OCI-LY3 (cell line): ENCODE measurements at regions not wholly inside any gene's neighbourhood (a gene's known extent, or its start where the extent isn't known, plus 50 kb on each side); places are given as distances from the start of the nearest gene placed in this dataset.

Experiments
- CTCF ChIP-seq: fragments of 200-600, 300-600 bp; sonication (generic); IDR thresholded peaks from 2 replicates; pipeline ENCODE4 v1.5.1; 2014; ENCODE audit warnings: antibody characterized with exemption, low read length, low read depth
- EZH2phosphoT487 ChIP-seq: fragments of 200-600 bp; shearing (Covaris generic); IDR thresholded peaks from 2 replicates; pipeline ENCODE4 v1.6.1; 2018; ENCODE audit warnings: antibody characterized with exemption, mixed run types, low read depth

- TF ChIP-seq CTCF (no peak), EZH2phosphoT487 (no peak)
These were observed 362.1 kb upstream of the AGTR1 start for GRCh38 chr3:148335612-148336011.
